HG02571 (cell line): ENCODE measurements at regions not wholly inside any gene's neighbourhood (a gene's known extent, or its start where the extent isn't known, plus 50 kb on each side); places are given as distances from the start of the nearest gene placed in this dataset.

Experiments used
- ATAC-seq: cut with Tn5 transposase; IDR thresholded peaks from one replicate; pipeline ENCODE4 v1.9.1; 2021; ENCODE audit warnings: mild to moderate bottlenecking, moderate library complexity; ENCODE audit not compliant: unreplicated experiment

- ATAC-seq: peak; percentile 100
Measured at GRCh38 chr4:123564758-123565346, 168.3 kb downstream of the SPRY1 start.

GRCh38 chr4:123568936-123569335, 172.3 kb downstream of the SPRY1 start:
- no peak for ATAC-seq

GRCh38 chr4:123569541-123569940, 172.9 kb downstream of the SPRY1 start:
- ATAC-seq: no peak

- no peak for ATAC-seq
Measured at GRCh38 chr4:123573866-123574508, 177.4 kb downstream of the SPRY1 start.

GRCh38 chr4:123575291-123575690, 178.7 kb downstream of the SPRY1 start:
- ATAC-seq: no peak

GRCh38 chr4:123577225-123577906, 180.8 kb downstream of the SPRY1 start:
- ATAC-seq: no peak

GRCh38 chr4:123578276-123579029, 181.9 kb downstream of the SPRY1 start:
- no peak for ATAC-seq

GRCh38 chr4:123579961-123580360, 183.4 kb downstream of the SPRY1 start:
- ATAC-seq: no peak

- no peak for ATAC-seq
Measured at GRCh38 chr4:123580981-123581664, 184.5 kb downstream of the SPRY1 start.

- ATAC-seq: no peak
Measured at GRCh38 chr4:123581802-123582201, 185.2 kb downstream of the SPRY1 start.

- ATAC-seq: no peak
Measured at GRCh38 chr4:123583043-123583442, 186.4 kb downstream of the SPRY1 start.

GRCh38 chr4:123585111-123585510, 188.5 kb downstream of the SPRY1 start:
- ATAC-seq: no peak

- no peak for ATAC-seq
Measured at GRCh38 chr4:123587983-123588494, 191.4 kb downstream of the SPRY1 start.

- peak; percentile 75 for ATAC-seq
Measured at GRCh38 chr4:123588631-123589241, 192.1 kb downstream of the SPRY1 start.

- ATAC-seq: no peak
Measured at GRCh38 chr4:123589301-123589700, 192.7 kb downstream of the SPRY1 start.

- no peak for ATAC-seq
Measured at GRCh38 chr4:123591875-123592274, 195.3 kb downstream of the SPRY1 start.

- no peak for ATAC-seq
Measured at GRCh38 chr4:123593655-123594054, 197.1 kb downstream of the SPRY1 start.

- no peak for ATAC-seq
Measured at GRCh38 chr4:123596805-123597204, 200.2 kb downstream of the SPRY1 start.

- no peak for ATAC-seq
Measured at GRCh38 chr4:123597586-123597985, 201.0 kb downstream of the SPRY1 start.

- ATAC-seq: no peak
Measured at GRCh38 chr4:123598331-123598730, 201.7 kb downstream of the SPRY1 start.
